Loucy (cell line): ENCODE measurements at regions not wholly inside any gene's neighbourhood (a gene's known extent, or its start where the extent isn't known, plus 50 kb on each side); places are given as distances from the start of the nearest gene placed in this dataset.

ENCODE experiments used
- CTCF ChIP-seq: fragments of 200-600 bp; sonication (generic); conservative IDR thresholded peaks from 2 replicates; pipeline ENCODE4 v1.5.1; 2014; ENCODE audit warnings: mild to moderate bottlenecking, antibody characterized with exemption, low read length
- EZH2phosphoT487 ChIP-seq: fragments of 200-600 bp; IDR thresholded peaks from 2 replicates; pipeline ENCODE4 v1.6.1; 2018; ENCODE audit warnings: antibody characterized with exemption, mild to moderate bottlenecking, moderate library complexity, borderline replicate concordance

GRCh38 chr2:114139542-114139941, 249.7 kb downstream of the ACTR3 start:
- no peak for TF ChIP-seq EZH2phosphoT487
- no peak for TF ChIP-seq CTCF
